IMR-90 (cell line): ENCODE measurements at regions not wholly inside any gene's neighbourhood (a gene's known extent, or its start where the extent isn't known, plus 50 kb on each side); places are given as distances from the start of the nearest gene placed in this dataset.

Experiments
- ATAC-seq: fragments of 200-7000 bp; cut with Tn5 transposase; 2 replicates; pipeline ENCODE4 v1.9.1; 2020; ENCODE audit warnings: low read depth, mild to moderate bottlenecking, moderate library complexity
- BruUV-seq: library from RNA; stranded (reverse); fragments of 400-500 nt; replicated peaks from 2 replicates; lab custom pipeline; 2021; lab: Mats Ljungman, UMichigan
- CTCF ChIA-PET: fragments of 300-600 bp; formaldehyde crosslinking; extraction: SDS; loops from one replicate; lab custom pipeline; 2021; ENCODE audit warnings: antibody characterized with exemption; lab: Yijun Ruan, JAX
- POLR2A ChIA-PET: fragments of 300-600 bp; sonication (Branson Sonifier 250); formaldehyde crosslinking; loops from one replicate; lab custom pipeline; 2022; ENCODE audit warnings: antibody characterized with exemption; ENCODE audit not compliant: unreplicated experiment; lab: Charles Lee
- DNase-seq: peaks from one replicate; pipeline ENCODE4 v3.0.0; 2013
- H2AFZ ChIP-seq: replicated peaks from 2 replicates; pipeline ENCODE3; 2013; ENCODE audit warnings: low read length, mild to moderate bottlenecking; ENCODE audit not compliant: poor library complexity
- H2AK5ac ChIP-seq: 2 replicates; pipeline ENCODE4 v1.6.1; 2013; ENCODE audit warnings: low read depth, low read length, inconsistent platforms
- H2AK9ac ChIP-seq: replicated peaks from 2 replicates; pipeline ENCODE3; 2013; ENCODE audit warnings: mild to moderate bottlenecking, low read depth, low read length, moderate library complexity; ENCODE audit not compliant: poor library complexity
- H2BK120ac ChIP-seq: 2 replicates; pipeline ENCODE4 v1.6.1; 2013; ENCODE audit warnings: low read depth, low read length, inconsistent platforms
- H2BK15ac ChIP-seq: 3 replicates; pipeline ENCODE4 v1.6.1; 2013; ENCODE audit warnings: low read depth, low read length, inconsistent platforms
- H2BK20ac ChIP-seq: 2 replicates; pipeline ENCODE4 v1.6.1; 2013; ENCODE audit warnings: low read depth, mild to moderate bottlenecking, inconsistent platforms, low read length, moderate library complexity
- H2BK5ac ChIP-seq: 2 replicates; pipeline ENCODE4 v1.6.1; 2013; ENCODE audit warnings: mild to moderate bottlenecking, low read depth, low read length, inconsistent platforms; ENCODE audit not compliant: poor library complexity, severe bottlenecking
- H3K14ac ChIP-seq: replicated peaks from 2 replicates; pipeline ENCODE4 v1.6.1; 2013; ENCODE audit warnings: low read depth, low read length, inconsistent platforms
- H3K18ac ChIP-seq: 2 replicates; pipeline ENCODE4 v1.6.1; 2013; ENCODE audit warnings: low read depth, low read length, control low read depth
- H3K23ac ChIP-seq: 2 replicates; pipeline ENCODE4 v1.6.1; 2013; ENCODE audit warnings: low read depth, low read length, inconsistent platforms
- H3K27ac ChIP-seq: 2 replicates; pipeline ENCODE4 v1.5.1; 2013; ENCODE audit warnings: mild to moderate bottlenecking, control low read depth, low read length; ENCODE audit not compliant: insufficient read depth
- H3K27me3 ChIP-seq: 2 replicates; pipeline ENCODE4 v1.6.1; 2013; ENCODE audit warnings: low read length; ENCODE audit not compliant: control insufficient read depth, insufficient read depth
- H3K36me3 ChIP-seq: 2 replicates; pipeline ENCODE4 v1.6.1; 2013; ENCODE audit warnings: low read length, mixed read lengths; ENCODE audit not compliant: control insufficient read depth, insufficient read depth
- H3K4ac ChIP-seq: 2 replicates; pipeline ENCODE4 v1.6.1; 2013; ENCODE audit warnings: low read depth, low read length, inconsistent platforms
- H3K4me1 ChIP-seq: 2 replicates; pipeline ENCODE4 v1.6.1; 2013; ENCODE audit warnings: low read length, mixed read lengths; ENCODE audit not compliant: control insufficient read depth, insufficient read depth
- H3K4me2 ChIP-seq: 2 replicates; pipeline ENCODE4 v1.6.1; 2013; ENCODE audit warnings: low read depth, mild to moderate bottlenecking, control low read depth, low read length, moderate library complexity
- H3K4me3 ChIP-seq: 2 replicates; pipeline ENCODE4 v1.5.1; 2013; ENCODE audit warnings: low read depth, mild to moderate bottlenecking, control low read depth, low read length, moderate library complexity; ENCODE audit not compliant: insufficient read depth
- H3K56ac ChIP-seq: 2 replicates; pipeline ENCODE4 v1.6.1; 2013; ENCODE audit warnings: low read length, inconsistent platforms; ENCODE audit not compliant: insufficient read depth; ENCODE audit errors: extremely low read depth
- H3K79me1 ChIP-seq, 2 experiments: 2 replicates each; pipeline ENCODE4 v1.6.1; 2013; ENCODE audit warnings: low read length in 2 of 2, inconsistent platforms in 1 of 2, low read depth in 1 of 2
- H3K9ac ChIP-seq: 2 replicates; pipeline ENCODE4 v1.6.1; 2013; ENCODE audit warnings: low read depth, low read length, control low read depth
- H3K9me1 ChIP-seq: 2 replicates; pipeline ENCODE4 v1.6.1; 2013; ENCODE audit warnings: low read length, inconsistent platforms; ENCODE audit not compliant: insufficient read depth
- H3K9me3 ChIP-seq: 2 replicates; pipeline ENCODE4 v1.6.1; 2013; ENCODE audit warnings: low read length; ENCODE audit not compliant: control insufficient read depth, insufficient read depth
- H4K20me1 ChIP-seq: 2 replicates; pipeline ENCODE4 v1.6.1; 2013; ENCODE audit warnings: low read length, inconsistent platforms; ENCODE audit not compliant: insufficient read depth
- H4K5ac ChIP-seq: 2 replicates; pipeline ENCODE4 v1.6.1; 2013; ENCODE audit warnings: mild to moderate bottlenecking, low read depth, low read length, control low read depth
- H4K8ac ChIP-seq, 2 experiments: 2 replicates each; pipeline ENCODE4 v1.6.1; 2013; ENCODE audit warnings: low read depth in 2 of 2, low read length in 2 of 2, control low read depth in 1 of 2, inconsistent platforms in 1 of 2
- H4K91ac ChIP-seq: 2 replicates; pipeline ENCODE4 v1.6.1; 2013; ENCODE audit warnings: low read depth, low read length, inconsistent platforms; ENCODE audit not compliant: insufficient read depth
- BHLHE40 ChIP-seq: fragments of 150-350 bp; IDR thresholded peaks from 2 replicates; pipeline ENCODE4 v1.6.1; 2016; ENCODE audit warnings: mild to moderate bottlenecking, low read depth, low read length
- CEBPB ChIP-seq: IDR thresholded peaks from 2 replicates; pipeline ENCODE4 v1.6.1; 2012; ENCODE audit warnings: low read depth, low read length, improper control_type of control experiment
- CHD1 ChIP-seq: IDR thresholded peaks from 2 replicates; pipeline ENCODE4 v1.6.1; 2012; ENCODE audit warnings: low read depth, low read length, improper control_type of control experiment
- FOS ChIP-seq: fragments of 150-350 bp; IDR thresholded peaks from 2 replicates; pipeline ENCODE4 v1.6.1; 2016; ENCODE audit warnings: low read depth, low read length
- MAFK ChIP-seq: IDR thresholded peaks from 2 replicates; pipeline ENCODE4 v1.6.1; 2012; ENCODE audit warnings: low read depth, low read length, improper control_type of control experiment
- MAZ ChIP-seq: IDR thresholded peaks from 2 replicates; pipeline ENCODE4 v1.6.1; 2012; ENCODE audit warnings: low read depth, mild to moderate bottlenecking, low read length, improper control_type of control experiment, moderate library complexity, borderline replicate concordance
- MXI1 ChIP-seq: IDR thresholded peaks from 2 replicates; pipeline ENCODE4 v1.6.1; 2012; ENCODE audit warnings: low read depth, mild to moderate bottlenecking, low read length, moderate library complexity, borderline replicate concordance
- NFE2L2 ChIP-seq: fragments of 150-350 bp; IDR thresholded peaks from 2 replicates; pipeline ENCODE4 v1.6.1; 2016; ENCODE audit warnings: low read depth, mild to moderate bottlenecking, low read length
- POLR2A ChIP-seq: IDR thresholded peaks from 2 replicates; pipeline ENCODE4 v1.6.1; 2012; ENCODE audit warnings: mild to moderate bottlenecking, low read depth, low read length
- RAD21 ChIP-seq: IDR thresholded peaks from 2 replicates; pipeline ENCODE4 v1.6.1; 2012; ENCODE audit warnings: low read length, improper control_type of control experiment
- RCOR1 ChIP-seq: IDR thresholded peaks from 2 replicates; pipeline ENCODE4 v1.6.1; 2012; ENCODE audit warnings: mild to moderate bottlenecking, low read length, improper control_type of control experiment; ENCODE audit not compliant: insufficient replicate concordance
- RFX5 ChIP-seq: IDR thresholded peaks from 2 replicates; pipeline ENCODE4 v1.8.0; 2012; ENCODE audit warnings: low read depth, mild to moderate bottlenecking, low read length, moderate library complexity
- SMC3 ChIP-seq: fragments of 150-350 bp; IDR thresholded peaks from 2 replicates; pipeline ENCODE4 v1.6.1; 2016; ENCODE audit warnings: low read depth, mild to moderate bottlenecking, antibody characterized with exemption, low read length, moderate library complexity
- WGBS, 2 experiments: methylation state at CpG; one replicate each; pipeline versions ENCODE4 v1.1.5 to v1.1.7; 2013; ENCODE audit warnings: missing lambda C conversion rate in 2 of 2; ENCODE audit not compliant: insufficient read length in 1 of 2; ENCODE audit errors: extremely low coverage in 2 of 2; 5-methylcytosine and 5-hydroxymethylcytosine counted together
- dilution Hi-C: fragments of 300-500 bp; cut with HindIII; formaldehyde crosslinking; loops from one replicate; pipeline ENCODE4 v1.14.3; 2018; ENCODE audit warnings: low sequenced_read_pairs; ENCODE audit not compliant: unreplicated experiment
- in situ Hi-C: fragments of 300-500 bp; cut with MboI; formaldehyde crosslinking; loops from 3 replicates; pipeline ENCODE4 v1.14.3; 2019; ENCODE audit warnings: low sequenced_read_pairs, inconsistent platforms, mixed read lengths
- intact Hi-C: fragments of 100-400 bp; cut with micrococcal nuclease; formaldehyde crosslinking; loops from 2 replicates; pipeline ENCODE4 v1.10.0; 2022
- TF ChIP-seq, protein P1 (sequence below): fragments of 150-350 bp; IDR thresholded peaks from 2 replicates; pipeline ENCODE4 v1.6.1; 2016; ENCODE audit warnings: low read depth, mild to moderate bottlenecking, low read length, moderate library complexity, borderline replicate concordance
- TF ChIP-seq, protein P2 (sequence below): conservative IDR thresholded peaks from 2 replicates; pipeline ENCODE4 v1.5.1; 2012; ENCODE audit warnings: mild to moderate bottlenecking, low read depth, low read length, improper control_type of control experiment
- TF ChIP-seq, protein P3 (sequence below): fragments of 150-350 bp; IDR thresholded peaks from 2 replicates; pipeline ENCODE4 v1.6.1; 2017; ENCODE audit warnings: mild to moderate bottlenecking, antibody characterized with exemption, low read length, low read depth

DNA sequence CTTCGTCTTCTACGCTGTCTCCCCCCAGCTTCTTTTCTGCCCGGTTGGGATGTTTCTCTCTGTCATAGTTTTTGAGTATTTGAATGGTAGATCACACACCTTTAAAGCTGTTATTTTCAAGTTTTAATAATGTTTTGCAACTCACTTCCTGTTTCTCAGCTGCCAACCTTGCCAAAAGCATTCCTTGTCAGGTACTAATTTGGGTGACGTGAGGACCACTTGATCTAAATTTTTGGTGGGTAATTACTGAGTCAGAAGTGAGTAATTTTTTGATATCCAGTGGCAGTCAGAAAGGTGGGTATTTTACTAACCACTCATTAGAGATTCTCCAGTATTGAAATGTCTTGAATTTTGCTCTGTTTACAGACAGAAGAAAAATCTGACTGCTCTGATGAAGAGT is 852.4 kb upstream of the FANCL start:
- Histone ChIP-seq H2BK20ac (no peak overlapping the region), H3K36me3 (no peaks in the 10 kb centered on the region), H2AFZ (no peak overlapping the region), H3K27ac (no peak overlapping the region), H4K8ac (no peak overlapping the region), H3K14ac (no peak overlapping the region), H4K91ac (no peak overlapping the region), H3K9ac (no peak overlapping the region), H3K4me1 (no peaks in the 10 kb centered on the region), H3K27me3 (no peaks in the 10 kb centered on the region), H2BK120ac (no peak overlapping the region), H3K79me1 (no peaks in the 10 kb centered on the region), H2AK5ac (no peak overlapping the region), H4K20me1 (no peaks in the 10 kb centered on the region), H3K18ac (no peak overlapping the region), H3K56ac (no peak overlapping the region), H2BK5ac (no peak overlapping the region), H4K5ac (no peak overlapping the region), H3K9me3 (peaks cover 5% of the 10 kb centered on the region; the same call in 1 of the 2 replicates), H2AK9ac (no peak overlapping the region), H3K4me2 (no peak overlapping the region), H3K4me3 (no peak overlapping the region), H2BK15ac (no peak overlapping the region), H3K4ac (no peak overlapping the region), H3K9me1 (no peaks in the 10 kb centered on the region), H3K23ac (no peak overlapping the region)
- no peak for ATAC-seq
- dilution Hi-C loops: no loop called here
- intact Hi-C loops: no loop called here
- in situ Hi-C loops: no loop called here
- BruUV-seq: no TSS peak
- TF ChIP-seq RFX5 (no peak), POLR2A (no peak), MXI1 (no peak), CHD1 (no peak), CEBPB (no peak), SMC3 (no peak), FOS (no peak), BHLHE40 (no peak), RCOR1 (no peak), MAZ (no peak), MAFK (no peak), NFE2L2 (no peak), RAD21 (no peak)
- TF ChIP-seq, protein P1, sequence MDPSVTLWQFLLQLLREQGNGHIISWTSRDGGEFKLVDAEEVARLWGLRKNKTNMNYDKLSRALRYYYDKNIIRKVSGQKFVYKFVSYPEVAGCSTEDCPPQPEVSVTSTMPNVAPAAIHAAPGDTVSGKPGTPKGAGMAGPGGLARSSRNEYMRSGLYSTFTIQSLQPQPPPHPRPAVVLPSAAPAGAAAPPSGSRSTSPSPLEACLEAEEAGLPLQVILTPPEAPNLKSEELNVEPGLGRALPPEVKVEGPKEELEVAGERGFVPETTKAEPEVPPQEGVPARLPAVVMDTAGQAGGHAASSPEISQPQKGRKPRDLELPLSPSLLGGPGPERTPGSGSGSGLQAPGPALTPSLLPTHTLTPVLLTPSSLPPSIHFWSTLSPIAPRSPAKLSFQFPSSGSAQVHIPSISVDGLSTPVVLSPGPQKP: no peak
- TF ChIP-seq, protein P2, sequence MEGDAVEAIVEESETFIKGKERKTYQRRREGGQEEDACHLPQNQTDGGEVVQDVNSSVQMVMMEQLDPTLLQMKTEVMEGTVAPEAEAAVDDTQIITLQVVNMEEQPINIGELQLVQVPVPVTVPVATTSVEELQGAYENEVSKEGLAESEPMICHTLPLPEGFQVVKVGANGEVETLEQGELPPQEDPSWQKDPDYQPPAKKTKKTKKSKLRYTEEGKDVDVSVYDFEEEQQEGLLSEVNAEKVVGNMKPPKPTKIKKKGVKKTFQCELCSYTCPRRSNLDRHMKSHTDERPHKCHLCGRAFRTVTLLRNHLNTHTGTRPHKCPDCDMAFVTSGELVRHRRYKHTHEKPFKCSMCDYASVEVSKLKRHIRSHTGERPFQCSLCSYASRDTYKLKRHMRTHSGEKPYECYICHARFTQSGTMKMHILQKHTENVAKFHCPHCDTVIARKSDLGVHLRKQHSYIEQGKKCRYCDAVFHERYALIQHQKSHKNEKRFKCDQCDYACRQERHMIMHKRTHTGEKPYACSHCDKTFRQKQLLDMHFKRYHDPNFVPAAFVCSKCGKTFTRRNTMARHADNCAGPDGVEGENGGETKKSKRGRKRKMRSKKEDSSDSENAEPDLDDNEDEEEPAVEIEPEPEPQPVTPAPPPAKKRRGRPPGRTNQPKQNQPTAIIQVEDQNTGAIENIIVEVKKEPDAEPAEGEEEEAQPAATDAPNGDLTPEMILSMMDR: no peak
- TF ChIP-seq, protein P3, sequence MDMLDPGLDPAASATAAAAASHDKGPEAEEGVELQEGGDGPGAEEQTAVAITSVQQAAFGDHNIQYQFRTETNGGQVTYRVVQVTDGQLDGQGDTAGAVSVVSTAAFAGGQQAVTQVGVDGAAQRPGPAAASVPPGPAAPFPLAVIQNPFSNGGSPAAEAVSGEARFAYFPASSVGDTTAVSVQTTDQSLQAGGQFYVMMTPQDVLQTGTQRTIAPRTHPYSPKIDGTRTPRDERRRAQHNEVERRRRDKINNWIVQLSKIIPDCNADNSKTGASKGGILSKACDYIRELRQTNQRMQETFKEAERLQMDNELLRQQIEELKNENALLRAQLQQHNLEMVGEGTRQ: no peak
- ChIA-PET CTCF (no interaction called here), POLR2A (no interaction called here)
- DNase-seq: no peak
- WGBS, 2 experiments: no CpG with 5 or more reads among the region's 4 CpGs
